CD14-positive monocyte (primary cell): ENCODE measurements at regions not wholly inside any gene's neighbourhood (a gene's known extent, or its start where the extent isn't known, plus 50 kb on each side); places are given as distances from the start of the nearest gene placed in this dataset.

Experiments
- DNase-seq, 3 donors: peaks; one replicate each; pipeline ENCODE4 v3.0.0-alpha.2; 2011 to 2022
- H2AFZ ChIP-seq: 2 replicates; pipeline ENCODE4 v1.6.0; 2012; ENCODE audit warnings: mild to moderate bottlenecking, low read depth, low read length, inconsistent platforms; ENCODE audit not compliant: insufficient read depth, poor library complexity, severe bottlenecking
- H3K27ac ChIP-seq, 2 donors: 1 replicate in 1 of 2; 2 replicates in 1 of 2; pipeline ENCODE4 v1.5.1; 2012 to 2013; ENCODE audit warnings: low read length in 2 of 2, control low read depth in 1 of 2, inconsistent platforms in 1 of 2, low read depth in 1 of 2, mild to moderate bottlenecking in 1 of 2
- H3K27me3 ChIP-seq, 2 donors: one replicate each; pipeline versions ENCODE4 v1.6.0 to v1.6.1; 2011 to 2013; ENCODE audit warnings: low read length in 2 of 2; ENCODE audit not compliant: control insufficient read depth in 2 of 2, insufficient read depth in 2 of 2
- H3K36me3 ChIP-seq, 2 donors: replicated peaks in 1 of 2; 1 replicate in 1 of 2; 2 replicates in 1 of 2; pipeline versions ENCODE4 v1.5.1 to v1.6.1; 2012 to 2013; ENCODE audit warnings: low read length in 2 of 2, control low read depth in 1 of 2, inconsistent platforms in 1 of 2, mild to moderate bottlenecking in 1 of 2; ENCODE audit not compliant: insufficient read depth in 2 of 2, control insufficient read depth in 1 of 2
- H3K4me1 ChIP-seq, 2 donors: 1 replicate in 1 of 2; 2 replicates in 1 of 2; pipeline versions ENCODE4 v1.5.1 to v1.6.1; 2012 to 2013; ENCODE audit warnings: low read length in 2 of 2, control low read depth in 1 of 2, inconsistent platforms in 1 of 2, mild to moderate bottlenecking in 1 of 2, moderate library complexity in 1 of 2; ENCODE audit not compliant: insufficient read depth in 2 of 2, control insufficient read depth in 1 of 2
- H3K4me2 ChIP-seq: replicated peaks from 2 replicates; pipeline ENCODE3; 2012; ENCODE audit warnings: low read length, moderate library complexity, mild to moderate bottlenecking; ENCODE audit not compliant: poor library complexity, severe bottlenecking; ENCODE audit errors: extremely low read depth
- H3K4me3 ChIP-seq, 3 experiments: fragments of 200-600 bp in 1 of 3; sonication (generic) in 1 of 3; replicated peaks in 1 of 3; 1 replicate in 2 of 3; 2 replicates in 1 of 3; pipeline ENCODE4 v1.5.1; 2011 to 2013; ENCODE audit warnings: low read length in 3 of 3, mild to moderate bottlenecking in 3 of 3, control low read depth in 2 of 3, low read depth in 2 of 3, inconsistent platforms in 1 of 3, moderate library complexity in 1 of 3
- H3K79me2 ChIP-seq: 2 replicates; pipeline ENCODE4 v1.6.0; 2012; ENCODE audit warnings: mild to moderate bottlenecking, control low read depth, inconsistent platforms, low read length, moderate library complexity; ENCODE audit not compliant: insufficient read depth
- H3K9ac ChIP-seq: 2 replicates; pipeline ENCODE4 v1.6.0; 2017; ENCODE audit warnings: low read length, mild to moderate bottlenecking; ENCODE audit not compliant: insufficient read depth, poor library complexity, severe bottlenecking
- H3K9me3 ChIP-seq, 2 donors: replicated peaks in 1 of 2; 1 replicate in 1 of 2; 2 replicates in 1 of 2; pipeline versions ENCODE4 v1.5.1 to v1.6.1; 2012 to 2013; ENCODE audit warnings: low read length in 2 of 2, control low read depth in 1 of 2; ENCODE audit not compliant: control insufficient read depth in 1 of 2, insufficient read depth in 1 of 2
- H4K20me1 ChIP-seq: 2 replicates; pipeline ENCODE4 v1.6.0; 2012; ENCODE audit warnings: mild to moderate bottlenecking, low read length, control low read depth, moderate library complexity; ENCODE audit not compliant: insufficient read depth
- H3K27ac Mint-ChIP-seq, 7 donors: one replicate each; pipeline ENCODE4 v1.8.0; 2020; ENCODE audit warnings: mild to moderate bottlenecking in 7 of 7, mixed read lengths in 7 of 7, moderate library complexity in 6 of 7, inconsistent platforms in 2 of 7
- H3K27me3 Mint-ChIP-seq, 3 donors: one replicate each; pipeline ENCODE4 v1.8.0; 2021 to 2022; ENCODE audit warnings: low read depth in 3 of 3, mild to moderate bottlenecking in 3 of 3, mixed read lengths in 3 of 3, moderate library complexity in 3 of 3, inconsistent platforms in 1 of 3
- H3K36me3 Mint-ChIP-seq, 2 donors: one replicate each; pipeline ENCODE4 v1.8.0; 2020; ENCODE audit warnings: mixed read lengths in 2 of 2, inconsistent platforms in 1 of 2, mild to moderate bottlenecking in 1 of 2
- H3K4me1 Mint-ChIP-seq: one replicate; pipeline ENCODE4 v1.8.0; 2020; ENCODE audit warnings: mild to moderate bottlenecking, mixed read lengths
- H3K4me3 Mint-ChIP-seq, 2 donors: one replicate each; pipeline ENCODE4 v1.8.0; 2020; ENCODE audit warnings: mild to moderate bottlenecking in 2 of 2, mixed read lengths in 2 of 2, moderate library complexity in 1 of 2
- H3K9me3 Mint-ChIP-seq, 7 donors: one replicate each; pipeline ENCODE4 v1.8.0; 2020 to 2022; ENCODE audit warnings: mixed read lengths in 7 of 7, mild to moderate bottlenecking in 6 of 7, moderate library complexity in 6 of 7, inconsistent platforms in 2 of 7
- CTCF ChIP-seq: fragments of 200-600 bp; IDR thresholded peaks from one replicate; pipeline ENCODE4 v1.8.0; 2022; ENCODE audit warnings: antibody characterized with exemption, mild to moderate bottlenecking
- WGBS: methylation state at CpG from one replicate; pipeline ENCODE4 v1.1.5; 2013; ENCODE audit warnings: missing lambda C conversion rate; ENCODE audit not compliant: insufficient coverage; 5-methylcytosine and 5-hydroxymethylcytosine counted together
- intact Hi-C, 2 donors: fragments of 100-400 bp; cut with micrococcal nuclease; formaldehyde crosslinking; loops; one replicate each; pipeline versions ENCODE4 v1.15.0 to v1.15.1; 2023

GRCh38 chr9:17927616-17928015 is 348.8 kb downstream of the SH3GL2 start:
- H3K79me2 ChIP-seq, result no peaks in the 10 kb centered on the region
- no peaks in the 10 kb centered on the region for H3K4me1 Mint-ChIP-seq
- H3K4me2 ChIP-seq, result no peak overlapping the region
- no peak overlapping the region for H3K27ac ChIP-seq
- H4K20me1 ChIP-seq, result no peaks in the 10 kb centered on the region
- H3K9me3 Mint-ChIP-seq, result peaks cover 0 to 4% (median 2%) of the 10 kb centered on the region in 7 donors
- H3K9me3 ChIP-seq, result peaks cover 0 to 6% of the 10 kb centered on the region in 2 donors
- H3K4me3 ChIP-seq, result no peak overlapping the region
- no peak overlapping the region for H3K9ac ChIP-seq
- H3K4me3 Mint-ChIP-seq, result no peak overlapping the region
- H3K36me3 Mint-ChIP-seq, result no peaks in the 10 kb centered on the region
- H3K36me3 ChIP-seq, result no peaks in the 10 kb centered on the region
- no peaks in the 10 kb centered on the region for H3K4me1 ChIP-seq
- no peak for DNase-seq
- H2AFZ ChIP-seq, result no peak overlapping the region
- H3K27me3 ChIP-seq, result no peaks in the 10 kb centered on the region
- no peak for TF ChIP-seq CTCF
- H3K27ac Mint-ChIP-seq, result no peak overlapping the region
- H3K27me3 Mint-ChIP-seq, result peaks cover 0 to 1% (median 0%) of the 10 kb centered on the region in 3 donors
- intact Hi-C loops, result no loop called here

GRCh38 chr9:17928228-17928627 is 349.4 kb downstream of the SH3GL2 start:
- DNase-seq, result no peak
- Histone ChIP-seq H3K4me3 (no peak overlapping the region), H3K4me2 (no peak overlapping the region), H2AFZ (no peak overlapping the region), H3K36me3 (no peaks in the 10 kb centered on the region), H4K20me1 (no peaks in the 10 kb centered on the region), H3K4me1 (no peaks in the 10 kb centered on the region), H3K79me2 (no peaks in the 10 kb centered on the region), H3K27me3 (no peaks in the 10 kb centered on the region), H3K27ac (no peak overlapping the region), H3K9ac (no peak overlapping the region), H3K9me3 (peaks cover 0 to 6% of the 10 kb centered on the region in 2 donors)
- Mint-ChIP-seq H3K4me1 (no peaks in the 10 kb centered on the region), H3K27ac (no peak overlapping the region), H3K27me3 (peaks cover 0 to 1% (median 0%) of the 10 kb centered on the region in 3 donors), H3K4me3 (no peak overlapping the region), H3K9me3 (peaks cover 0 to 4% (median 2%) of the 10 kb centered on the region in 7 donors), H3K36me3 (no peaks in the 10 kb centered on the region)
- no CpG with 5 or more reads among the region's 1 CpG for WGBS
- TF ChIP-seq CTCF, result no peak
- intact Hi-C loops, result no loop called here
